HepG2 (cell line): ENCODE measurements at regions not wholly inside any gene's neighbourhood (a gene's known extent, or its start where the extent isn't known, plus 50 kb on each side); places are given as distances from the start of the nearest gene placed in this dataset.

Source experiments
- ATAC-seq: fragments of 200-7000 bp; cut with Tn5 transposase; 3 replicates; pipeline ENCODE4 v1.9.1; 2020; ENCODE audit warnings: mild to moderate bottlenecking, moderate library complexity
- BruUV-seq: library from RNA; stranded (reverse); fragments of 400-500 nt; replicated peaks from 2 replicates; lab custom pipeline; 2021; lab: Mats Ljungman, UMichigan
- CTCF ChIA-PET: fragments of 300-600 bp; formaldehyde crosslinking; extraction: SDS; loops from one replicate; lab custom pipeline; 2021; ENCODE audit warnings: low total read pairs, inconsistent platforms, low intra/inter-chr PET ratio; lab: Yijun Ruan, JAX
- POLR2A ChIA-PET: fragments of 350-600 bp; sonication (Branson Sonifier 250); formaldehyde crosslinking; loops from one replicate; lab custom pipeline; 2020; ENCODE audit warnings: antibody characterized with exemption, inconsistent platforms; lab: Yijun Ruan, JAX
- DNase-seq: peaks from one replicate; pipeline ENCODE4 v3.0.0-alpha.2; 2015; ENCODE audit warnings: low spot score
- FAIRE-seq: peaks from 3 replicates; lab custom pipeline; 2011; peaks lifted over from hg19 to GRCh38; lab: Jason Lieb, UNC
- H2AFZ ChIP-seq: one replicate; pipeline ENCODE4 v1.6.1; 2011; ENCODE audit warnings: low read length, inconsistent platforms
- H3K27ac ChIP-seq: fragments of 300-600 bp; 3 replicates; pipeline ENCODE4 v1.8.0; 2011; ENCODE audit warnings: mixed run types, mild to moderate bottlenecking, mixed read lengths, low read length, inconsistent platforms; ENCODE audit not compliant: insufficient read depth; ENCODE audit errors: extremely low read length
- H3K27me3 ChIP-seq, 2 experiments: fragments of 200-600 bp in 1 of 2; 2 replicates in 1 of 2; 3 replicates in 1 of 2; pipeline versions ENCODE4 v1.6.0 to v1.8.0; 2011; ENCODE audit warnings: low read length in 2 of 2, mild to moderate bottlenecking in 2 of 2, moderate library complexity in 2 of 2, inconsistent platforms in 1 of 2; ENCODE audit not compliant: insufficient read depth in 2 of 2, control insufficient read depth in 1 of 2
- H3K36me3 ChIP-seq, 2 experiments: fragments of 200-600 bp in 1 of 2; replicated peaks in 1 of 2; 2 replicates in 1 of 2; 3 replicates in 1 of 2; pipeline versions ENCODE4 v1.5.1 to v1.8.0; 2011; ENCODE audit warnings: low read length in 2 of 2, inconsistent platforms in 1 of 2; ENCODE audit not compliant: insufficient read depth in 2 of 2, control insufficient read depth in 1 of 2
- H3K4me1 ChIP-seq: 2 replicates; pipeline ENCODE4 v1.5.1; 2012; ENCODE audit warnings: low read length, inconsistent platforms; ENCODE audit not compliant: insufficient read depth
- H3K4me2 ChIP-seq: 2 replicates; pipeline ENCODE4 v1.6.0; 2011; ENCODE audit warnings: low read depth, low read length, inconsistent platforms
- H3K4me3 ChIP-seq, 3 experiments: fragments of 200-600 bp in 1 of 3; sonication (generic), shearing (Covaris generic) in 1 of 3; replicated peaks in 1 of 3; 2 replicates each; pipeline ENCODE4 v1.5.1; 2011 to 2016; ENCODE audit warnings: low read length in 3 of 3, inconsistent platforms in 2 of 3, low read depth in 2 of 3, mild to moderate bottlenecking in 2 of 3, control low read depth in 1 of 3, mixed read lengths in 1 of 3; ENCODE audit not compliant: insufficient read depth in 1 of 3
- H3K79me2 ChIP-seq: one replicate; pipeline ENCODE4 v1.6.1; 2011; ENCODE audit warnings: low read length, inconsistent platforms; ENCODE audit not compliant: insufficient read depth
- H3K9ac ChIP-seq: 2 replicates; pipeline ENCODE4 v1.6.0; 2011; ENCODE audit warnings: mild to moderate bottlenecking, low read depth, low read length, inconsistent platforms; ENCODE audit not compliant: insufficient read depth
- H3K9me3 ChIP-seq: 2 replicates; pipeline ENCODE4 v1.5.1; 2012; ENCODE audit warnings: mild to moderate bottlenecking, low read length
- H4K20me1 ChIP-seq: 2 replicates; pipeline ENCODE4 v1.6.0; 2011; ENCODE audit warnings: inconsistent platforms, mild to moderate bottlenecking, low read length, moderate library complexity; ENCODE audit not compliant: insufficient read depth
- GATAD1 ChIP-seq: IDR thresholded peaks from 2 replicates; pipeline ENCODE4 v1.6.1; 2016; ENCODE audit warnings: missing genetic modification reagents, missing compliant biosample characterization
- SALL2 ChIP-seq: sonication (generic); formaldehyde crosslinking; IDR thresholded peaks from 2 replicates; pipeline ENCODE4 v1.8.1; 2023; ENCODE audit warnings: mild to moderate bottlenecking, missing genetic modification reagents, inconsistent platforms
- SRY ChIP-seq: sonication (generic); formaldehyde crosslinking; IDR thresholded peaks from 2 replicates; pipeline ENCODE4 v1.8.0; 2022; ENCODE audit warnings: mild to moderate bottlenecking, missing genetic modification reagents
- ZFP1 ChIP-seq: IDR thresholded peaks from 2 replicates; pipeline ENCODE4 v1.6.1; 2016
- ZFY ChIP-seq: sonication (generic); formaldehyde crosslinking; IDR thresholded peaks from 2 replicates; pipeline ENCODE4 v1.4.0; 2020; ENCODE audit warnings: missing genetic modification reagents
- ZNF383 ChIP-seq: sonication (generic); formaldehyde crosslinking; IDR thresholded peaks from 2 replicates; pipeline ENCODE4 v1.4.0; 2020; ENCODE audit warnings: missing genetic modification reagents, mild to moderate bottlenecking, borderline replicate concordance
- ZNF773 ChIP-seq: sonication (generic); formaldehyde crosslinking; IDR thresholded peaks from 2 replicates; pipeline ENCODE4 v1.4.0; 2020; ENCODE audit warnings: missing genetic modification reagents, borderline replicate concordance
- WGBS: methylation state at CpG from one replicate; pipeline ENCODE4 v1.1.6; 2017; ENCODE audit warnings: low lambda C conversion rate; 5-methylcytosine and 5-hydroxymethylcytosine counted together
- in situ Hi-C: cut with HindIII; loops from 2 replicates; pipeline ENCODE4 v1.10.0; 2017; ENCODE audit warnings: low pct_unique_long_range_greater_than_20kb; ENCODE audit not compliant: extremely low pct_ligation_motif_present
- intact Hi-C: fragments of 100-400 bp; cut with micrococcal nuclease; formaldehyde crosslinking; loops from one replicate; pipeline ENCODE4 v1.10.0; 2022; ENCODE audit not compliant: unreplicated experiment
- TF ChIP-seq, protein P1 (sequence below): sonication (generic); formaldehyde crosslinking; IDR thresholded peaks from 2 replicates; pipeline ENCODE4; 2020; ENCODE audit warnings: missing genetic modification reagents, mild to moderate bottlenecking, borderline replicate concordance
- TF ChIP-seq, protein P2 (sequence below): sonication (generic); formaldehyde crosslinking; IDR thresholded peaks from 2 replicates; pipeline ENCODE4 v1.5.1; 2020; ENCODE audit warnings: mild to moderate bottlenecking, missing genetic modification reagents, borderline replicate concordance
- TF ChIP-seq, protein P3 (sequence below): sonication (generic); formaldehyde crosslinking; IDR thresholded peaks from 2 replicates; pipeline ENCODE4 v1.4.0; 2020; ENCODE audit warnings: missing genetic modification reagents

DNA sequence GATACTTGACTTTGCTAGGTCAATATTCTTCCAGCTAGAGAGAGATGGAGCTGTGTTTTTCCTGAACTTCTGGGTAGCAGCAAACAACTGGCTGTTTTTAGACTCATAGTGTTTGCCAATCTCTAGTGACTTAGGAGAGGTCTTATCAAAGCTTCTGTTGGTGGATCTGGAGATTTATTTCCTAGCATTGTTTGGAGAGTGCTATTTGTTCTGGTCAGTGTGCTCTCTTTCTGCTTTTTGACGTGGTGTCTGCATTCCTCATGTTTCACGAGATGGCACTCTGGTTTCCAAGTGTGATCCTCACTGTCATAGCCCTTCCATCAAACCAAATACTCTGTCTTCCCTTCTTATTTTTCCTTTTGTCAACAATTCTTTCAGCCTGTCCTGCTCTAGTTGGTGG is 88.6 kb upstream of the DAZL start:
- FAIRE-seq (no peak), ATAC-seq (no peak), DNase-seq (no peak)
- ChIA-PET CTCF (no interaction called here), POLR2A (no interaction called here)
- H3K27me3 ChIP-seq = no peaks in the 10 kb centered on the region; a peak in 1 of 5 replicates
- no peaks in the 10 kb centered on the region for H3K79me2 ChIP-seq
- no peak overlapping the region for H3K4me2 ChIP-seq
- H3K27ac ChIP-seq = no peak overlapping the region
- BruUV-seq = no TSS peak
- intact Hi-C loops = no loop called here
- H3K4me1 ChIP-seq = no peaks in the 10 kb centered on the region
- H3K9ac ChIP-seq = no peak overlapping the region
- TF ChIP-seq, protein P1, sequence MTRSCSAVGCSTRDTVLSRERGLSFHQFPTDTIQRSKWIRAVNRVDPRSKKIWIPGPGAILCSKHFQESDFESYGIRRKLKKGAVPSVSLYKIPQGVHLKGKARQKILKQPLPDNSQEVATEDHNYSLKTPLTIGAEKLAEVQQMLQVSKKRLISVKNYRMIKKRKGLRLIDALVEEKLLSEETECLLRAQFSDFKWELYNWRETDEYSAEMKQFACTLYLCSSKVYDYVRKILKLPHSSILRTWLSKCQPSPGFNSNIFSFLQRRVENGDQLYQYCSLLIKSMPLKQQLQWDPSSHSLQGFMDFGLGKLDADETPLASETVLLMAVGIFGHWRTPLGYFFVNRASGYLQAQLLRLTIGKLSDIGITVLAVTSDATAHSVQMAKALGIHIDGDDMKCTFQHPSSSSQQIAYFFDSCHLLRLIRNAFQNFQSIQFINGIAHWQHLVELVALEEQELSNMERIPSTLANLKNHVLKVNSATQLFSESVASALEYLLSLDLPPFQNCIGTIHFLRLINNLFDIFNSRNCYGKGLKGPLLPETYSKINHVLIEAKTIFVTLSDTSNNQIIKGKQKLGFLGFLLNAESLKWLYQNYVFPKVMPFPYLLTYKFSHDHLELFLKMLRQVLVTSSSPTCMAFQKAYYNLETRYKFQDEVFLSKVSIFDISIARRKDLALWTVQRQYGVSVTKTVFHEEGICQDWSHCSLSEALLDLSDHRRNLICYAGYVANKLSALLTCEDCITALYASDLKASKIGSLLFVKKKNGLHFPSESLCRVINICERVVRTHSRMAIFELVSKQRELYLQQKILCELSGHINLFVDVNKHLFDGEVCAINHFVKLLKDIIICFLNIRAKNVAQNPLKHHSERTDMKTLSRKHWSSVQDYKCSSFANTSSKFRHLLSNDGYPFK (CRISPR knock-in tag) = no peak
- TF ChIP-seq ZNF773 (CRISPR knock-in tag) (no peak), SALL2 (CRISPR knock-in tag) (no peak), ZNF383 (CRISPR knock-in tag) (no peak), GATAD1 (CRISPR knock-in tag) (no peak), ZFY (CRISPR knock-in tag) (no peak), ZFP1 (CRISPR knock-in tag) (no peak), SRY (CRISPR knock-in tag) (no peak)
- TF ChIP-seq, protein P2, sequence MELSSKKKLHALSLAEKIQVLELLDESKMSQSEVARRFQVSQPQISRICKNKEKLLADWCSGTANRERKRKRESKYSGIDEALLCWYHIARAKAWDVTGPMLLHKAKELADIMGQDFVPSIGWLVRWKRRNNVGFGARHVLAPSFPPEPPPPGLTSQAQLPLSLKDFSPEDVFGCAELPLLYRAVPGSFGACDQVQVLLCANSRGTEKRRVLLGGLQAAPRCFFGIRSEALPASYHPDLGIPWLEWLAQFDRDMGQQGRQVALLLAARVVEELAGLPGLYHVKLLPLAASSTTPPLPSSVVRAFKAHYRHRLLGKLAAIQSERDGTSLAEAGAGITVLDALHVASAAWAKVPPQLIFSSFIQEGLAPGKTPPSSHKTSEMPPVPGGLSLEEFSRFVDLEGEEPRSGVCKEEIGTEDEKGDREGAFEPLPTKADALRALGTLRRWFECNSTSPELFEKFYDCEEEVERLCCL (CRISPR knock-in tag) = no peak
- TF ChIP-seq, protein P3, sequence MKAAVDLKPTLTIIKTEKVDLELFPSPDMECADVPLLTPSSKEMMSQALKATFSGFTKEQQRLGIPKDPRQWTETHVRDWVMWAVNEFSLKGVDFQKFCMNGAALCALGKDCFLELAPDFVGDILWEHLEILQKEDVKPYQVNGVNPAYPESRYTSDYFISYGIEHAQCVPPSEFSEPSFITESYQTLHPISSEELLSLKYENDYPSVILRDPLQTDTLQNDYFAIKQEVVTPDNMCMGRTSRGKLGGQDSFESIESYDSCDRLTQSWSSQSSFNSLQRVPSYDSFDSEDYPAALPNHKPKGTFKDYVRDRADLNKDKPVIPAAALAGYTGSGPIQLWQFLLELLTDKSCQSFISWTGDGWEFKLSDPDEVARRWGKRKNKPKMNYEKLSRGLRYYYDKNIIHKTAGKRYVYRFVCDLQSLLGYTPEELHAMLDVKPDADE (CRISPR knock-in tag) = no peak
- no peaks in the 10 kb centered on the region for H3K9me3 ChIP-seq
- H4K20me1 ChIP-seq = no peaks in the 10 kb centered on the region
- H3K4me3 ChIP-seq = no peak overlapping the region
- in situ Hi-C loops = no loop called here
- no peak overlapping the region for H2AFZ ChIP-seq
- 0% methylated on average over 2 of the region's 2 CpGs for WGBS
- no peaks in the 10 kb centered on the region for H3K36me3 ChIP-seq
